Stimulated activated CD4-positive, alpha-beta T cell treated with anti-CD3 and anti-CD28 coated beads, Interleukin-2, amount 100 ng/mL, for 4 hours (primary cell): ENCODE measurements at regions not wholly inside any gene's neighbourhood (a gene's known extent, or its start where the extent isn't known, plus 50 kb on each side); places are given as distances from the start of the nearest gene placed in this dataset.
"Not testable (repeated sequence)": the region's sequence is repeated elsewhere in the genome, so short reads cannot be mapped to it uniquely, and the experiment has no call there.

Experiments used
- DNase-seq: peaks from one replicate; pipeline ENCODE4 v3.0.0-alpha.2; 2020; ENCODE audit warnings: low read depth

DNA sequence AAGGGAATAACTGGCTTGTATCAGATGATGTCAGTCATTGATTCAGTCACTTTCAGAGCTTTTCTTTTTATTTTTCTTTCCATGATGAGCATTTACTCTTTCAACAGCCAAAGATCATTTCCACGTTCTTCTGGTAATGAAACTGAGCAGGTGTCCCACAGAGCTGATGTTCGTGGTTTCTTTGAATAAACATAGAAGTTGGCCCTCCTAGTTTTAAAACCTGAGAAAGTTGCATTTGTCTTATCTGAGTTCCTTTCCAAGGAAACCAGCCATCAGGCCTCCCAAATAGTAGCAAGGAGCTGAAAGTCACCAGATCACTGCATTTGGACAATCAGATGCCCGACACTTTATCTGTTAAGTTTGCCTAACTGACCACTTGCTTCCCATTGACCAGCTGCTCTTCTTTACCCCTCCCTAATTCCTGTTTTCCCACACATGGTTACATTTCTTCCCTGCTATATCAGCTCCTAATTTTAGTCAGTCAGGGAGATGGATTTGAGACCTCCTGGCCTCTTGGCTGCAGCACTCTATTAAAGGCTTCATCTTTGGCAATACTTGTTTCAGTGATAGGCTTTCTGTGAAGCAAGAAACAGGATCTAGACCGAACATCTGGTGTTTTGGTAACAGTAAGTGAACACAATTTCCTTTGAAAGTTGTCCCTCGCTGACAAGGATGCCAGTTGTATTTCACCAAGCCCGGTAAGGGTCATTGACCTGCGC lies 420.8 kb downstream of the CHSY3 start:
- DNase-seq, result no peak

DNA sequence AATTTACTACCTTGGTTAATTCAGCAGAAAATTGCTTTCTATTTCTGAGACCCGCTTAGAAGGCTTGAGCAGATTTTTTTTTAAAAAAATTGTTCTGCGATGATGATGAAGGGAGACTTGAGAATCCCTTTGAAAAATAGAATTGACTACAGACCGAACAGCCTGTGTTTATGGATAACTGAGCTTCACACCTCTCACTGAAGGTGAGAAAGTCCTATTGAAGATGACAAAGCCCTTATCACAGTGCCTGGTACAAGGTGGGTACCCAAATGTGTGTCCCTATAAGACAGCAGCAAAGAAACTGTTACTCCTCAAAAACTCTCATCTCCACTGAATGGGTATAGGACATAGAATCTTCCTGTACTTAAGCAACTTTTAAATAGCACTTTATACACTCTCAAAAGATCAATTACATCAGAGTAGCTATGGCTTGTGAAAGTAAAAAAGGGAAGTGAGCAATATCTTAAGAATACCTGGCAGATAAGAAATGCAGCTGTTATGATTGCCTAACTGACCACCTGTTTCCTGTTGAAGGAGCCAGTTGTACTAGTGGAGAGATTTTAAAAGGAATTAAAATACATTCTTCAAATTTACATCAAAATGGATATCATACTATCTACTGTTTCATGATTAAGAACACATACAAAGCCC lies 419.7 kb downstream of the CHSY3 start:
- DNase-seq, result no peak

DNA sequence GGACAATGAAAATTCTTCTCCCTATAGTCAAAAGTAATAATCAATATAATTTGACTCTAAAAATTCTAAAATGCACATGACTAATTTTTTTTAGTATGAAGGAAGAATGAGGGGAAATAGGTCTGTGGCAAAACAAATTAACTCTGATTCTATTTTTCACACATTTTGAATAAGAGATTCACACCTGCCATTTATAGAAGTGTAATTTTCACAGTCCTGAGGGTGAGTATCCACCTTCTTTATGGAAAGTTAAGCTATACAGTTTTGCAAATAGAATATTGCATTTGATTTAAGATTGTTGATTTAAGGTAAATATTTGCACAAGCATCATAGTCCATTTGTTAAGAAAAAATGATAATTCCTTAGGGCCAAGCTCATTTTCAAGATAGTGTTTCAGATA lies 417.7 kb downstream of the CHSY3 start:
- DNase-seq, result no peak

- no peak for DNase-seq
These were observed 412.9 kb downstream of the CHSY3 start for GRCh38 chr5:130316971-130317680.

DNA sequence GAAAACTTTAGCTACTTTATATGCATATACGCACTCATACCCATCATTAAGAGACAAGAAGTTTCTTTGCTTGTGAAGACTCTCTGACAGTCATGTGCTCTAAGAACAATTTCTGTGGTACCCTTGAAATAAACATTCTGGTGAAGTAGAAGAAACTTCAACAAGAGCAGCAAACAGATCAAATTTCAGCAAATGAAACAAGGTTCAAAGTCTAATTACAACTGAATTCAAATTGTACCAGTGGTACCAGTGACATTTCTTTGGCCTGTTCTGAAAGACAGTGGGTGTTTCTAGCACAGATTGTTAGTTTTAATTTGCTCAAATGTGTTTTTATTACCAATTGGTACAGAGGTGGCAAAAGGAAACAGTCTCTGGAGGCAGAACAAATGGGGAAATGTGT lies 391.0 kb downstream of the CHSY3 start:
- no peak for DNase-seq

- DNase-seq, result not testable (repeated sequence)
These were observed 390.5 kb downstream of the CHSY3 start for GRCh38 chr5:130294798-130295197.

- no peak for DNase-seq
These were observed 386.0 kb downstream of the CHSY3 start for GRCh38 chr5:130290219-130290618.

GRCh38 chr5:130289132-130290088 lies 385.1 kb downstream of the CHSY3 start:
- no peak for DNase-seq

DNA sequence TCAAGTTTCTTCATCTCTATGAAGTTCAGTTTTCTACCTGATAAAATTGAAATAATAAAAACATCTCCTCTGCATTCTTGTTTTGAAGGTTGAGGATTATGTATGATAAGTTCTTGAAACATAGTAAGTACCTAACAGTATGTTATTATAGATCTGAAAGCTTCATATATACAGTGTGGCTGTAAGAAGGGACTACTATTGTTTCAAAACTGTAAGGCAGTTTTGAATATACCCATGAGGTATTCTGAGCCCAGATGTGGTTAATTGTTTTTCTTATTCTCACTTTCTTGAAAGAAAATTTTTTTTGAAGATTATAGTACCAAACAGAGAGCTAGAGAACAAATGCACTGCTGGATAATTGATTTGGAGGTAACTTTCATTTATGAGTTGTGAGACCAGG lies 383.2 kb downstream of the CHSY3 start:
- DNase-seq, result no peak

DNA sequence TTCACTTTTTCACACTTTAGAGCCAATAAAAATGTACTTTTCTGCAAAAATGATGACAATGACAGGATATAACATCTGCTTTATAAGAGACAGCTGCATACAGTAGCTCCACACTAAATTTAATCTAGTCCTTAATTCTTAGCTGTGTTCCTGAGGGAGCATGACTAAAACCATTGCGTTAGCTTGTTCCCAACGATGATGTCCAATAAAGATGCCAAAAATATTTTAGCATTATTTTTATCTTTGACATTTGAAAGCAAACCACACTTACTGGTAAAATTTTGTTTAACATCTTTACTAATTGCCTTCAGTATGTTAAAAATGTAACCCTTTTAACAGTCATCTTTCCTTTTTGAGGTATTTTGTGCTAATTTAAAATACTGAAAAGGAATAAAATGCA lies 382.7 kb downstream of the CHSY3 start:
- no peak for DNase-seq

- DNase-seq, result no peak
These were observed 377.8 kb downstream of the CHSY3 start for GRCh38 chr5:130282049-130282448.

- no peak for DNase-seq
These were observed 376.4 kb downstream of the CHSY3 start for GRCh38 chr5:130280528-130281217.

GRCh38 chr5:130279386-130279785 lies 375.1 kb downstream of the CHSY3 start:
- DNase-seq, result no peak

DNA sequence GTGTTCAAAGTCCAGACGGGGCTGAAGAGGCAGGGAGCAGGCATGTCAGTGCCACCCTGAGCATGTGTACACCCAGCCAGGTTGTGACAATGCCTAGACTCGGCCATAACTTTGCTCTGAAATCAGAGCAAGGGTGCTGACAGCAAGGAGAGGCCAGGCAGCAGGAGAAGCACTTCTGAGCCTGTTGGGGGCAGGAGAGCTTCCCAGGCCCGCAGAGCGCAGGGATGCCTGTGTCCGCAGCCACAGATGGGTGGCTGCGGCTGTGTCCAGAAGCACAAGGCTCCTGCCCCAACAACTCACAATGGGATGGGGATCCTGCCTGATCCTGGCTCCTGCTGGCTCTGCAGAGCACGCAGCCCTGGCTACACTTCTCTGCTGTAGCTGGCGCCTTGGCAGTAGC lies 373.9 kb downstream of the CHSY3 start:
- no peak for DNase-seq

GRCh38 chr5:130277522-130277921 lies 373.3 kb downstream of the CHSY3 start:
- DNase-seq, result no peak

- DNase-seq, result no peak
These were observed 372.7 kb downstream of the CHSY3 start for GRCh38 chr5:130277002-130277401.

DNA sequence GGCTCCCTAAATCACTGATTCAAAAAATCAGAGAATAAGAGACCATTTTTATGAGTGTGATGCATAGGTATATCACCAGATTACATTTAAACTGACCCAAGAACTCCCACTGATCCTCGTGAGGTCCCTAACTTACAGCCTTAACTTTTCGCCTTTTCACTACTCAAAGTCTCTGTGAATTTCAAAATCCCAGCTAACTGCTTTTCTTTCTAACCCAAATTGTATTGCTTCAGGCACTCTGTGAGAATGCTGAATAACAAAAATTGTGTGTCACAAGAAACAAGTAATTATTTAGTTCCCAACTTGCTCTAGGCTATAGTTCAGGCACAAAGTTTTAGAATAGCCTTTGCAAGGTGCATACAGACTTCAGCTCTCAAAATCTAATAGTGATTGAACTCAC lies 368.6 kb downstream of the CHSY3 start:
- no peak for DNase-seq

DNA sequence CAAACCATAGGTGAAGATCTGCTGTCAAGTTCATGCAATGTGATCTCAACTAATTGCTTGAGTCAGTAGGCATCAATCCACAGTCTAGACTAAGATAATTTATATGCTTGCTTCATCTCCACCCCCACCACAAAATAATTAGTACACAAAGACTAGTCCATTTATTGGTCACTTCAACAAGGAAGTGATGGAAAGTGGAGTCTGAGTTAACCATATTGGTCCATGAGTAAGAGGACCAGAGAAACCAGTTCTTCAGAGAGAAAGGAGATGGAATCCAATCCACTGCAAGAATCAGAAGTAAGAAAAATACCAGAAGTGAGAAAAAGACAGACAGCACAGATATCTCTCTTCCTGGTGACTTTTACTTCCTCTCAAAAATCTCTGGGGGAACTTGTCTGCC lies 366.5 kb downstream of the CHSY3 start:
- no peak for DNase-seq

- no peak for DNase-seq
These were observed 364.2 kb downstream of the CHSY3 start for GRCh38 chr5:130268489-130268888.

GRCh38 chr5:130267926-130268325 lies 363.7 kb downstream of the CHSY3 start:
- DNase-seq, result no peak

- DNase-seq, result no peak
These were observed 356.2 kb downstream of the CHSY3 start for GRCh38 chr5:130260481-130260880.

DNA sequence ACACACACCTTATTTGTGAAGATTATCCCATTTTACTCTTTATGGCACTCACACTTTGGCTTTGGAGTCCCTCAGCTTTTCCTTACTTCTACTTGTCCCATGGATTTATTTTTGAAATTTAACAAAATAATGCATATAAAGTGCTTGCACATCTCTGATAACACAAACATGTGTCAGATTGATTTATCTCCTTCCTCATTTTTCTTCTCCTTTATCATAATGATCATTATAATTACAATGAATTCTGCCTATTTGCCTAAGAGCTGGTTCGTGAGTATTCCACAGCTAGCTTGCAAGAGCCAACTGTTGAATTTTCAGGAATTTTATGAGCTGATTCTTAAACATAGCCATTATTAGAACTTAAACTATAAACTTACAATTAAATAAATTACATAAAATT lies 347.7 kb downstream of the CHSY3 start:
- no peak for DNase-seq
